HG03196 (cell line): ENCODE measurements at regions not wholly inside any gene's neighbourhood (a gene's known extent, or its start where the extent isn't known, plus 50 kb on each side); places are given as distances from the start of the nearest gene placed in this dataset.
"Not testable (repeated sequence)": the region's sequence is repeated elsewhere in the genome, so short reads cannot be mapped to it uniquely, and the experiment has no call there.

Source experiments
- ATAC-seq: cut with Tn5 transposase; IDR thresholded peaks from one replicate; pipeline ENCODE4 v1.9.1; 2021; ENCODE audit not compliant: unreplicated experiment

GRCh38 chr3:124303305-124303910 lies 311.5 kb upstream of the ROPN1 start:
- ATAC-seq = no peak

GRCh38 chr3:124306665-124307064 lies 314.7 kb upstream of the ROPN1 start:
- no peak for ATAC-seq

- no peak for ATAC-seq
Observed at GRCh38 chr3:124313621-124314020, 321.7 kb upstream of the ROPN1 start.

- ATAC-seq = no peak
Observed at GRCh38 chr3:124315215-124316033, 323.5 kb upstream of the ROPN1 start.

- ATAC-seq = no peak
Observed at GRCh38 chr3:124316034-124316287, 324.0 kb upstream of the ROPN1 start.

GRCh38 chr3:124318014-124318413 lies 326.1 kb upstream of the ROPN1 start:
- ATAC-seq = no peak

GRCh38 chr3:124318656-124319055 lies 326.7 kb upstream of the ROPN1 start:
- ATAC-seq = no peak

GRCh38 chr3:124320976-124321375 lies 329.1 kb upstream of the ROPN1 start:
- ATAC-seq = no peak

GRCh38 chr3:124322309-124322880 lies 330.5 kb upstream of the ROPN1 start:
- no peak for ATAC-seq

GRCh38 chr3:124322966-124323365 lies 331.0 kb upstream of the ROPN1 start:
- no peak for ATAC-seq

- ATAC-seq = no peak
Observed at GRCh38 chr3:124325248-124325647, 333.3 kb upstream of the ROPN1 start.

GRCh38 chr3:124329723-124330122 lies 337.8 kb upstream of the ROPN1 start:
- ATAC-seq = no peak

GRCh38 chr3:124333931-124334640 lies 342.2 kb upstream of the ROPN1 start:
- no peak for ATAC-seq

GRCh38 chr3:124336067-124336656 lies 344.2 kb upstream of the ROPN1 start:
- ATAC-seq = no peak

- ATAC-seq = no peak
Observed at GRCh38 chr3:124345845-124346244, 353.9 kb upstream of the ROPN1 start.

- no peak for ATAC-seq
Observed at GRCh38 chr3:124346487-124346886, 354.6 kb upstream of the ROPN1 start.

GRCh38 chr3:124347418-124347817 lies 355.5 kb upstream of the ROPN1 start:
- ATAC-seq = no peak

- ATAC-seq = not testable (repeated sequence)
Observed at GRCh38 chr3:124348555-124348954, 356.6 kb upstream of the ROPN1 start.

- no peak for ATAC-seq
Observed at GRCh38 chr3:124351430-124352148, 359.7 kb upstream of the ROPN1 start.

GRCh38 chr3:124352149-124352539 lies 360.2 kb upstream of the ROPN1 start:
- ATAC-seq = no peak

- ATAC-seq = no peak
Observed at GRCh38 chr3:124353691-124354090, 361.8 kb upstream of the ROPN1 start.
